Activated CD4-positive, alpha-beta T cell treated with anti-CD3 and anti-CD28 coated beads, Interleukin-2, Interleukin-6, amounts not matched to agents 100 ng/mL and 50 ng/mL, durations not matched to agents 16 hours and 8 hours (primary cell): ENCODE measurements at regions not wholly inside any gene's neighbourhood (a gene's known extent, or its start where the extent isn't known, plus 50 kb on each side); places are given as distances from the start of the nearest gene placed in this dataset.

ENCODE experiments used
- DNase-seq: peaks from one replicate; pipeline ENCODE4 v3.0.0-alpha.2; 2020

DNA sequence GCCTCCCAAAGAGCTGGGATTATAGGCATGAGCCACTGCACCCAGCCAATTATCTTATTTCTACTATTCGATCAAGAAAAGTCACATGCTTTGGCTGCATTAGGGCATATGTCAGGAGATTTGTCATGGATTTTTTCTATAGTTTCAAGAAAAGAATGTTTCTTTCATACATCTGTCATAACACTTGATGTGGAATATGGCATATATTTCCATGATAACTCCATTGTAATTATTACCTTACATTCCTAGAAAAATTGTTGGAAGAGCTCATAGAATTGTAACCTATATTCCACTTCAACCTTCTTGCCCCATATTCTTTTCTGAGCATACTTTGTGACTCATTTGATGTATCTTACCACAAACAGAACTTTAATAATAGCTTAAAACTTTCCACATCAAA lies 740.9 kb upstream of the FLRT2 start:
- no peak for DNase-seq

DNA sequence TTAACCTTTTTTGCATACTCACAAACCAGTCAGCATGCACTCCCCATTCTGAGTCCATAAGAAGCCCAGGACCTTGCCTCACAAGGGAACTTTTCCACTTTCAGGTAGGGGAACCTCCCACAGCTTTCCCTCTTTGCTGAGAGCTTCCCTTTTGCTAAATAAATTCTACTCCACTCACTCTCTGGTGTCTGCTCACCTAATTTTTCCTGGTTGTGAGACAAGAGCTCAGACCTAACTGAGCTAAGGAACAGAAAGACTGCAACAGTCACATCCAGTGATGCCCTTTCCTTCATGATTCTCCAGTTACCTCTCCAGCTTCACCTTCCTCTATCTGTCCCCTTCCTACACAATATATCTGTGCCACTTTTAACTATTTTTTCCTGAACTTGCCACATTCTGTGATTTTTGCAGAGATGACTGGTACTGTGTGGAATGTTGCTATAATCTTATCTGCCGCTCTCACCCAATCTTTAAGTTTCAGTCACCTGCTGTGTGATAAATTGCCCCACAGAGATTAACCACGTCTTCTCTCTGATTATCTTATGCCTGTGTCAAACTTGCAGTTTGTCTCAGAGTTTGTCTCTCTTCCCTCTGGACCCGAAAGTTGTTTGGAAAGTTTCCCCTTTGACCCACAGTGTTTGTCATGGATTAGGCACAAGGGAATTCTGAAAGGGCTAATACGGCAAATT lies 737.1 kb upstream of the FLRT2 start:
- DNase-seq, result no peak

DNA sequence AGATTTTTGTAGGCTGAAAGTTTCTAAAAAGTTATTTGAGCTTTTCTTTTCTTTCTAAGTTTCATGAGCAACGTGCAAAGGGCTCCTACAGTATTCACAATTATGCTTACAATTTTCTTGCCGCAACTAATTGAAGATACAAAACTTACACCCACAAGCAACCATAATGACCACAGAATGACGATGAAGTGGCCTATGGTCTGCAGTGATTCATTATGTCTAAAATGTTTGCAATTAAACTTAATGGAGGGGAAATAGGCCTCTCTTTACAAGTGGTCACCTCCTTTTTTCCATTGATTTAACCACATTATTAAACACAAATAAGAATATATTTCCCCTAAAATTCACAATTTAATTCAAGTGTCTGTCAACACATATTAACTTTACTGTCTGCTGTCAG lies 732.6 kb upstream of the FLRT2 start:
- no peak for DNase-seq

DNA sequence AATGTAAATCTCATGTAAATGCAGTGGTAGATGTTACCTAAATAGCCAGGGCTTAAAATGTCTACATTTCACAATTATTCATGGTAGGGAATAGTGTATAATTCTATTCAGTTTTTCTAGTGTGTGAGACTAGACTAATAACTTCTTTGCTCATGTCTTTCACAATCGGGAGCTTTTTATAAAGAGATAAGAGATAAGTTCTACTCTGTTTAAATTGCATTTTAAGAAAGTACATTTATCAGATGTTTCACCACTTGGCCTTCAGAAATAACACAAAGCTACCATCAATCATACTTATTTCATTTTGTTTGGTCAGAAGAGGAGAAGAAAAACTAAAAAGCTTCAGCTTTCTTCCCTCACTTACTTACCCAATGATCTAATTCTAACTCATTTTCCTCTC lies 725.5 kb upstream of the FLRT2 start:
- DNase-seq, result no peak

DNA sequence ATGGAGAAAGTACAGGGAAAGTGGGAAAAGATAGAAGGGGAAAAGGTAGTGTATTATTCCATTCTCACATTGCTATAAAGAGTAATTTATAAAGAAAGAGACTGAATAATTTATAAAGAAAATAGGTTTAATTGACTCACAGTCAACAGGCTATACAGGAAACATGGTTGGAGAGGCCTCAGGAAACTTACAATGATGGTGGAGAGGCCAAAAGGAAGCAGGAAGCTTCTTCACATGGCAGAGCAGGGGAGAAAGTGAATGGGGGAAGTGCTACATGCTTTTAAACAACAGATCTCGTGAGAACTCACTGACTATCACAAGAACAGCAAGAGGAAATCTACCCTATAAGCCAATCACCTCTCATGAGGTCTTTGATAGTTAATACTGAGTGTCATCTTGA lies 725.0 kb upstream of the FLRT2 start:
- DNase-seq, result no peak

DNA sequence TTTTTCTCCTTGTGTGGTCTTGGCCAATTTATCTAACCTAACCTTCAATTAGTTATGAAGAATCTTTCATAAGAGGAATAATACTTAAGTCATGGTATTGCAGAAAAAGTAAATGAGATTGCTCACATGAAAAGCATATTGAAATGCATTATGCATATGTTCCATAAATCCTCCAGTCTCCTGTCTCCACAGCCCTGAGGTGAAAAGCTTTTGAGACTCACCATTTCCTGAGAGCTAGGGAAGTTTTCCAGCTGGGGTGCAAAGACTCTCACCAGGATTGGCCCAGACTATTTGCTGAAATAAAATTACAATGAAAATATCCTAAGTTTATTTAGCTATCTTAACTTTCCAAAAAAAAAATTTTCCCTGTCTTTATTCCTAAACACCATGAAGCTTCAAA lies 723.8 kb upstream of the FLRT2 start:
- no peak for DNase-seq

DNA sequence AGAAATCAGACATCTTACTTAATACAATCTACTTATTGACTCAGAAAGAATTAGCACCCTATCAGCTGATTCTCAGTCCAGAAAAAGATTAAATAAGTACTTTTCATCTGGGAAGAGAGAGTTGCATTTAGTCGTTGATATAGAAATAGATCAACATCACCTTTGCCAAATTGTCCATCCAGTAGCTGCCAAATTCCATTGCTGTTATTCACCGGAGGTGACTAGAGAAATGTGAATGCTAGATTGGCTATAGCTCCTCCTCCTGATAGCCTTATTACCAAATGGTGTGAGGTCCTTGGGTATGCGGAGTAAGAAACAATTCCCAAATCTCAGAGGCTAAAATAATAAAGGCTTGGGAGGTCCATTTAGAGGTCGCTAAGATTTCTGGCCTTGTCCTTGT lies 723.3 kb upstream of the FLRT2 start:
- DNase-seq, result no peak

DNA sequence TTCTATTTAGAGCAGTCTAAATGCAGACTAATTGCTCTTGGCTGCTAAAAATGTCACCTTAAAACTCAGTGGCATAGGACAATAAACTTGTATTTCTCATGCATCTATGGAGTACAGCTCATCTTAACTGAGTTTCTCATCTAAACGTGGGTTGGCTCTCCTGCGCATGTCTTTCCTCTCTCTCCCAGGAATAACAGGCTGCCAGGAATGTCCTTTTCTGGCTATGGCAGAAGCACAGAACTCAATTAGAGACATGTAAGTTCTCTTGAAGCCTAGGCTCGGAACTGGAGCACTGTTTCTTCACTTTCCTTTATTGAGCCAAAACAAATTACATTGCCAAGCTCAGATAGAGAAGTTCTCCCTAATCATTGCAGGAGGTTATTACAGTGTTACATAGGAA lies 722.3 kb upstream of the FLRT2 start:
- no peak for DNase-seq

DNA sequence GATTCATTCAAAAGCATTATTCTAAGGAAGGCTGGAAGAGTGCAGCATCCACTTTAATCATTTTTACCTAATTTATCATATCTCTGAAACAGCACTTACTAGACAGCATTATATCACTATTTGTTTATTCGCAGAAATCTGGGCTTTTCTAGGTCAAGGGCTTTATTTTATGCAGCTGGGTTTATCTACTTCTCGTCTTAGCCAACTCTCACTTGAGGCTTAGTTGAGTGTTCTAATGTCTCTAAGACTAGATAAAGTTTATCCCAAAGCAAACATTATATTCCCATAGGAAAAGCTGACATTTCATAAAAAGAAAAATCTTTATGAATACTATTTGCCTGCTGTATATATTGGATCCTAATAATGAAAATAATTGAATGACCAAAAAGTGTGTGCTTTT lies 720.8 kb upstream of the FLRT2 start:
- DNase-seq, result no peak

DNA sequence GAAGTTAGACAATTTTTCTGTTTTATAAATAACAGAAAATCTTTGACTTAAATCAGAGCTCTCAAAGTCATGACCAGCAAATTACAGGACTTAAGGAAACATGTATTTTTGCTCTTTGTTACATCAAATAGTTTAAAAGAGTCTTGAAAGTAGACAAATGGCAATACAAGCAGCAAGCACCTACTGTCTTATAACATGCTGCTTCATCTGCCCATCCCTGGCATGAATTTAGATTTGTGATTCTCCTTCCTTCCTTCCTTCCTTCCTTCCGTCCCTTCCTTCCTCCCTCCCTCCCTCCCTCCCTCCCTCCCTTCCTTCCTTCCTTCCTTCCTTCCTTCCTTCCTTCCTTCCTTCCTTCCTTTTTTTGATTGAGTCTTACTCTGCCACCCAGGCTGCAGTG lies 715.6 kb upstream of the FLRT2 start:
- DNase-seq, result no peak

DNA sequence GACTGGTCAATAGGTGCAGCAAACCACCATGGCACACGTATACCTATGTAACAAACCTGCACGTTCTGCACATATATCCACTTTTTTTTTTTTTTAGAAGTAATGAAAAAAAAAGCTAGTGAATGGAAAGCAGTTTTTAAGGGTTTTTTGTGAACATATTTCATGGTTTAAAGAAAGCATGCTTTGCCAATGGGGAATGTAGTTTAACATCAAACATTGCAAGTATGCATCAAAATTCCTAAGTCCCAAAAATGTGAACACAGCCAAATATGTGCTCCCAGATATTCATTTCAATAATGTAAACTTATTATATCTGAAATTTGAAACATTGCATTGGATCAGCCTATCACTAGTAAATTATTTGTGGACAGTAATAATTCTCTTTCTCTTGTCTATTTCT lies 710.4 kb upstream of the FLRT2 start:
- DNase-seq, result no peak

DNA sequence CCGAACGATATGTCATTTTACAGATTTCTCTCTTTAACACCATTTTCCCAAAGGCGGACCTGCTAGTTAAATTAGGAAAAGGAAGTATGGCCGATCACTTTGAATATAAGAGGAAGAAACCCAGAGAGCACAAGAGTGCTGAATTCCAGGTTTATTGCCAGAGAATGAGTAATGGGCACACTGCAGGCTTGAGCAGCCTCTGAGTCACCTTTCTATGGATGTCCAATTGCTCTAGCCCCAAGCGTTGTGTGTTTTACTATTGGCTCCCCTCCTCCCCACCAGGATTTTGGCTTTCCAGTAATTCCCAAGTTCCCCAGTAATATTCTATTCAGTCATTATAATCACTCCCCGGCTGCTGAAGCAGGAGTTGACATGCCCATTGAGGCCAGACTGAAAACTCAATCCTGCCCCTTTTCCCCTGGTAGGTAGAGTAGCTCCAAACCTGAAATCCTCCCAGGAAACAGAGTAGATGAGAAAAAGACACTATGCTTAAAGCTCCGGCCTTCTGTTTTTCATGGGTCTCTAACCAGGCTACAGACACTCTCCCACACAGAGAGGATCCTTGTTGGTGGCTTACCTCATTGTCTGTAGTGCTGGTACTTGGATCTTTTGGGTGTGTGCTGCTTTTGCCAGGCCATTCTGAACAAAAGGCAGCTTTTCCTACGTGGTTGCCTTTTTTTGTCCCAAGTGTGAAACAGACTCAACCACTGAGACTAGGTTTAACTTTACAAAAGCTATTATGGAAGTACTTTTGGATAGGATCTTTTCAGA lies 704.3 kb upstream of the FLRT2 start:
- no peak for DNase-seq

DNA sequence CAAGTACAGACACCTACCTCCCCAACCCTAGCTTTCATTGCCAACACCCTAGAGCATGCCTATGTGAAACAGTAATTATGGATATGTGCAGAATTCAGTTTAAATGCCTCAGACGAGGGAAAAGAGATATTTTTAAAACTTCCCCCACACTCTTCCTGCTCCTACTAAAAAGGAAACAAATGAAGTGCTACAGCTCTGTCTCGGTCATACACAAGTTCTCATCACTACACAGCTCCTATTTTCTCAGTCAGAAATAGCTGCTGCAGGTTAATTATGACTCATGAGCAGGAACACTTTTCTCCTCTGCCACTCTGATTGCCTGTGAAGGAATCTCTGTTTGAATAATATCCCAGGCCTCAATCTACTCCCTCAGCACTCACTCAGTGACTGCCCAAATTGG lies 703.6 kb upstream of the FLRT2 start:
- no peak for DNase-seq

DNA sequence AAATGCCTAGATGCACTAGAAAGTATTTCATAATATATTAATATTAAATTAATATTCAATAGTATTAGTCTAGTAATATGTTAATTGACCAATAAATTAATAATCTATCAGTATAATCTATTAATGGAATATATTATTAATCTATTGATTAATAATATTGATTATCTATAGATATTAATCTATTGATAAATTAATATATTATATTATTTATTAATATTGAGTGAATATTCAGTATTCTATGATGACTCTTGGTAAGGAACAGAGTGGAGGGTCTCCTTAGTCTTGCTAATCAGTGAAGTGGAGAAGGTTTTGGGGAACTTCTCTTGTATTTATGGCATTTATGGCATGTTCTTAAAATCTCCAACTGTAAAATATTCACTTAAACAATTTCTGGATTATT lies 679.3 kb upstream of the FLRT2 start:
- no peak for DNase-seq

DNA sequence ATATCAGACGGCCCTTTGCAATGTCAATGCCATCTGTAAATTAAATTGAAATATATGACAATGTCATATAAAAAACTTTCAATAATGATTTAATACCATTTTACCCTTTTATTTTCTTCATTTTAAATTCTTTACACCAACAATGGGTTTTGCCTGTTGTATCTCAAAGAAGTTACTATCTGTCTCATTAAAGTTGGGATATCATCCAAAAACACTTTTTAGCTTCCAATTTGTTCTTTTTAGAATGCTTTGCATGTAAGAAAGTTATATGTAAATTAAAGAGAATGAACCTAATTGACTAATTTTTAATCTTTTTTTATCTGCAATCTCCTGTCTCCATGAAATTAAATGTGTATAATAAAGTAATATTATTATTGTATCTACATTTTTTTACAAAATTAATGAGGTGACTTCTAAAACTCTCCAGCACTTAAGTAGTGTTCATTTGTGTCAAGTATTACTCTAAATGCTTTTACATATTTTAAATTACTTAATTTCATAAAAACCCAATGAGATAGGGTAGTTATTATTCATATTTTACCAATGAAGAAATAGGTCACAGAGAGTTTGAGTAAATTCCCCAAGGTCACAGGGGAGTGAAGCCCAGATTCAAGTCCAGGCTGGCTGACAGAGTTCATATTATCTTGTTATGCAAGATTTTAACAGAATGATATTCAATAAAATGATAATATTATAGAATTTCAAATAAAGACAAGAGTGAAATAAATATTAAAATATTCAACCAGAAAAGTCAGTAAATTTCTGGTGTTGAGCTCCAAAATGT lies 673.0 kb upstream of the FLRT2 start:
- DNase-seq, result no peak

DNA sequence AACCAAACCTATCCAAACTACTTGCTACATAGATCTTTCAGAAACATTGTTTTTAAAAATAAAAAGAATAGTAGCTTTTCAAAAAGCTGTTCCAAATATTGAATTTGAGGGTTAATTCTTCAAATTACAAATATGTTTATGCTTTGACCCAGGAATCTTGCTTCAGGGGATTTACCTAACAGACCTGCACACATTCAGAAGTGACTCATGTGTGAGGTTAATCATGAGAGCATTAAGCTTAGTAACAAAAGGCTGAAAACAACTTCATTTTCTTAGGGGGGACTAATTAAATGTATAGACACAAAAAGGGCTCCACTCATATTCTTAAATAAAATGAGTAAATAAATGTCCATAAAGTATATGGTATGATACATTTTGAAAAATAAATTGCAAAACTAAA lies 672.4 kb upstream of the FLRT2 start:
- no peak for DNase-seq

DNA sequence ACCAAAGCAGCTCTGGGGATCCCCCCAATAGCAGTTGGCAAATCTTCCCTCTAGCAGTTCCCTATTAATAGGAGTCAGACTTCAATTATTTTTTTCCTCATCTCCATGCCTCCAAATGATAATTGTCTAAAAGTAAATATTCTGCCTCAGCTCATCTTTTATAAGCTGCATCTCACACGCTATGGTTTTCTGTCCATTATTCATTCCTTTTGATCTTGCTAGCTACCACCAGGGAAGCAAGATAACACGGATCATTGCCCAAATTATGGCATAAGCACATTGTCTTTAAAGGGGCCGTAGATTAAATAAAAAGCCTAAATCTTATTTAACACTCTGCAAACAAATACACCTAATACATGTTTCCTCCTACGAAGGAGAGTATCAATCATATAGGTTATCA lies 670.8 kb upstream of the FLRT2 start:
- no peak for DNase-seq

DNA sequence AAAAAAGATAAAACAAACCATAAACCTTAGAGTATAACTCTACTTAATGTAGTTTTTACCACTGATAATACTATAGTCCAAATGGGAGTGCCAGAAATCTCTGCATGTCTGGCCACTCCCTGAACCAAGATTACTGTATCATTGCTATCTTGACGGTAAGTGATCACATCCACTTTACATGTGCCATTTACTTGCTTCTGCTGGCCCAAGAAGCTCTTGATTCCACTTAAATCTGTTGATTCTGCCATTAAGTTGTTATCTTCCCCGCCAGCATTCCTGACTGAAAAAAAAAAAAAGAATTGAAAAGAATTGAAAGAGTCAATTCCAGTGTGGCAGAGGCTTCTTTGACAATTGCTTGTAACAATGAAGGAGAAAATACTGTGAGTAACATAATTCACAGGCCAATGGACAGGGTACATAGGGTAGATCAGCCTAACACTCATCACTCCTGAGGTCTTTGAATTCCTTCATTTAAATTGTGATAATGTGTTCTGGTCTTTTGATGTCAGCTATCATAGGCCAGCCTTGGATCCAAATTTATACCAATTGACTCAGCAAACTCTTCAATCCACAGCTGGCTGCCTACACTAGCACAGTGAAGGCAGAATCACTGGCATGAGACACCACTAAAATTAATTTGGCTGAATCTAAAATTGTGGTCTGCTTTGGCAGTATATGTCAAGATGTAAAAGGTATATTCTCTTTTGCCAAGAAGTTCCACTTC lies 665.2 kb upstream of the FLRT2 start:
- no peak for DNase-seq

DNA sequence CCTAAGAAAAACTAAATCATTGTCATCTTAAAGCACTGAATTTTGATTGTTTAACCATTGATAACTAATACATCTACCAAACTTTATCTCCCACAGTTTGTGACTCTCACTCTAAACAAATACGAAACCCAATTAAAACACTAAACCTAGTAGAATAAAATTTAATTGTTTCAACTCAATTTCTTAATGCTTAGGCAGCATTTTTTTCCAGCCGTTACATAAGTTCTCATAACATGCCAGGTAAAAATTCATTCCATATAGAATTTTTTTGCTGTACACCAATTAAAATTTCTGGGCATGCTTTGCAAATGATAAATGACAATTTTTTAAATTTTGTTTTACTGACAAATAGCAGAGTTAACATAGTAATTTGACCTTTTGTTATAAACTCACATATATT lies 658.2 kb upstream of the FLRT2 start:
- no peak for DNase-seq

DNA sequence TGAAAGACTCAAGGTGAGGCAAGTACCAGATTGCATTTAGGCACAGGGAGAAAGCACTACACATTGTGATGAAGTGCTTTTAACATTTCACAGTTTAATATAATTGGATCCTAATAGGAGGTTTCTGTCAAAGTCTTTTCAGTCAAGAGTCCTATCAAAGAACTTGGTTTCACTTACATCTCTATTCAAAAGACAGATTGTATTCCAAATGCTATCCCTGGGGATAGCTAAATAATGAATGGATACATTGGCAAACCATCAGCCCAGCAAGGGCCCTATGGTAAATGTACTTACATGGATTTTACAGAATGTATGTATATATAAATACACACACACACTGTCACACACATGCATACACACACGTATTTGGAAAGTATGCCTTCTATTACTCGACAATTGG lies 655.5 kb upstream of the FLRT2 start:
- DNase-seq, result no peak

DNA sequence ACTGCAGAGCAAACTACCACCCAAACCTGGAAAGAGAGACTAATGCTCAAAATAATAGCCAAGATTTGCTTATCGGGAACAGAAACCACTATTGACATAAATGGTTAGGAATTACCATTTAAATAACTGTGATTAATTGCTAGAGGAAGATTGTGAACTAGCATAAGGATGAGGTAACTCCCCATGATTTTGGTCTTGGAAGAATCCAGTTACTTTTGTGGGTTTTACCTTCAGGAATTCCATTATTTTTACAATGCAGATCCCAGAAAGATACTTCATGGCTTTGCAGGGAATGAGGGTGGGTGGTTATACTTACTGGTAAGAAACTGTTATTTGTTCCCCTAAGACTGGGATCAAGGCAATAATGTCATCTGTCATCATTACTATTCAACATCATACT lies 652.9 kb upstream of the FLRT2 start:
- DNase-seq, result no peak

DNA sequence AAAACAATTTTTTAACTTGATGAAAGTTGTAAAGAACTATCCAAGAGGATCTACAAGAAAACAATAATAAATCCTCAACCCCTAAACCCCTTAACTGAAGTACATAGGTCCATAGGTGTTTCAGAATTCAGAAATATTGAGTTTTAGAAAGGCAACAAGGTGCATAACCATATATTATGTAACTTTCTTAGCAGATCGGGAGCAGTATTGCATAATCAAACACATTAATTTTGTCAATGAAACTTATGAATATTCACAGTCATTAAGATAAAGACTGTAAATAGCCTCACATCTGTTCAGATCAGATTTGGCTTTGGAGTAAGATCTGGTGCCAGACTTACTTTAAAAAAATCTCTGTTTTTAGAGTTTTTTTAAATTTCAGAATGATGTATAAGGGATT lies 647.1 kb upstream of the FLRT2 start:
- no peak for DNase-seq

DNA sequence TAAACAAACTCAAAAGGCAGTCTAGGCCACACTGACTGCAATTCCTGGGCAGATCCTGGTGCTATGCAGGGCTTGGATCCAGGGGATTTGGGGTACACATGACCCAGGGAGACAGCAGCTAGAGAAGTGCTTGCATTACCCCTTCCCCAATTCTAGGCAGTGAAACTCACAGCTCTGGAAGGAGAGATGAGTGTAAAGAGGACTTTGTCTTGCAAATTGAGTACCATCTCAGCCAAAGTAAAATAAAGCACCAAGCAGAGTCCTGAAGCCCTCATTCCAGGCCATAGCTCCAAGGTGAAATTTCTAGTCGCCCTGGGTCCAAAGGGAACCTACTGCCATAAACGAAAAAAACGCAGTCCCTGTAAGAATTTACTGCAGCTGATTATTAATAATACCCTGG lies 644.9 kb upstream of the FLRT2 start:
- DNase-seq, result no peak

DNA sequence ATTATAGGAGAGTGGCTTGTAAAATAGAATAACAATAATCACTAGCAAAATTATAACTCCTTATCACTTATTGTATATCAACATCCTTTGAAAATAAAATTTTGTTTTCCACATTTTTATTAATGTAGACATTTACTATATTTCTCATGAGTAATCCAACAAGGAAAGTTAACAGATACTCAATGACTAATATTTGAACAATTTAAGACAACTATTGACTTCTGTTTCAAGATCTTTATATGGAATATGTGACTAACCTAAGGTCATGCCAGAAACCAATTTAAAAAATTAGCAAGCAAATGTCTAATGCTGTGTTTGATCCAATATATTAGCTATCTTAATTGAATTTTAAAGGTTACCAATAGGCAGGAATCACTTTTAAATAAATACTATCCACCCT lies 638.5 kb upstream of the FLRT2 start:
- DNase-seq, result no peak
